DND-41 (cell line): ENCODE measurements at regions not wholly inside any gene's neighbourhood (a gene's known extent, or its start where the extent isn't known, plus 50 kb on each side); places are given as distances from the start of the nearest gene placed in this dataset.

Source experiments
- EZH2 ChIP-seq: IDR thresholded peaks from 3 replicates; pipeline ENCODE4 v1.6.1; 2012; ENCODE audit warnings: borderline replicate concordance, low read depth, mild to moderate bottlenecking, moderate library complexity, low read length, inconsistent platforms; ENCODE audit not compliant: severe bottlenecking
- TF ChIP-seq, protein P1 (sequence below): IDR thresholded peaks from 2 replicates; pipeline ENCODE4 v1.5.1; 2012; ENCODE audit warnings: borderline replicate concordance, low read length, moderate library complexity, mild to moderate bottlenecking; ENCODE audit not compliant: poor library complexity, severe bottlenecking; ENCODE audit errors: extremely low read depth

DNA sequence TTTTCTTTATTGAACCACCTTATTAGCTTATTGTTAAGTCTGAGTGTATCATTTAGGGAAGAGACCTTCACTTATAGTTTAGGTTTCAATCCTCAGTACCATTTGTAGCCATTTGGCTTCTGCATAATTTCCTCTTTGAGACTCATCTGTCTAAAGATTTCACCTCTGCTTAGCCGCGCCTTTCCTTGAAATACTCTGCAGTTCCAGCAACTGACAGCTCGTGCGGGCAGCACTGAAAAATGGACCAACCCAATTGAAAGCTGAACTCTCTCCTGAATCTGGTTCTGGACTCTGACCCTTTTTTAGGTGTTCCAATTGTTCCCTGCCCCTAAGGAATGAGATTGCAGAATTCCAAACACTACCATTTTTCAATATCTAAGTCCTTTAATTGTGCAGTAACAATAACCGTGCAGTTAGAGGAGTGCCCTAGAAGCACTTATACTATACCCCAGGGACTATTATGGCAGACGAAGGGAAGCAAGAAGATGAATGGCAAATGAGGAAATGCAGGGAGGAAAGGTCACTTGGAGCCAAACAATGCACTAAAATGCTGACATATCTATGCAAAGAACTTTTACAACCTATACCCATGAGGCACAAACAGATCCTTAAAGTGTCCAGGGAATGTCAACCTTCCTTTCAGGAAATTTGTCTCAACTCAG is 50.1 kb upstream of the PDE4D start:
- TF ChIP-seq, protein P1, sequence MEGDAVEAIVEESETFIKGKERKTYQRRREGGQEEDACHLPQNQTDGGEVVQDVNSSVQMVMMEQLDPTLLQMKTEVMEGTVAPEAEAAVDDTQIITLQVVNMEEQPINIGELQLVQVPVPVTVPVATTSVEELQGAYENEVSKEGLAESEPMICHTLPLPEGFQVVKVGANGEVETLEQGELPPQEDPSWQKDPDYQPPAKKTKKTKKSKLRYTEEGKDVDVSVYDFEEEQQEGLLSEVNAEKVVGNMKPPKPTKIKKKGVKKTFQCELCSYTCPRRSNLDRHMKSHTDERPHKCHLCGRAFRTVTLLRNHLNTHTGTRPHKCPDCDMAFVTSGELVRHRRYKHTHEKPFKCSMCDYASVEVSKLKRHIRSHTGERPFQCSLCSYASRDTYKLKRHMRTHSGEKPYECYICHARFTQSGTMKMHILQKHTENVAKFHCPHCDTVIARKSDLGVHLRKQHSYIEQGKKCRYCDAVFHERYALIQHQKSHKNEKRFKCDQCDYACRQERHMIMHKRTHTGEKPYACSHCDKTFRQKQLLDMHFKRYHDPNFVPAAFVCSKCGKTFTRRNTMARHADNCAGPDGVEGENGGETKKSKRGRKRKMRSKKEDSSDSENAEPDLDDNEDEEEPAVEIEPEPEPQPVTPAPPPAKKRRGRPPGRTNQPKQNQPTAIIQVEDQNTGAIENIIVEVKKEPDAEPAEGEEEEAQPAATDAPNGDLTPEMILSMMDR, result no peak
- no peak for TF ChIP-seq EZH2
